Astrocyte (in vitro differentiated cells and primary cell): ENCODE measurements at regions not wholly inside any gene's neighbourhood (a gene's known extent, or its start where the extent isn't known, plus 50 kb on each side); places are given as distances from the start of the nearest gene placed in this dataset.

Source experiments
- DNase-seq: peaks from one replicate; pipeline ENCODE4 v3.0.0-alpha.2; 2010; ENCODE audit warnings: low read depth
- FAIRE-seq: peaks from 2 replicates; lab custom pipeline; 2011; peaks lifted over from hg19 to GRCh38; lab: Jason Lieb, UNC
- H2AFZ ChIP-seq: 2 replicates; pipeline ENCODE4 v1.6.0; 2012; ENCODE audit warnings: low read depth, low read length, inconsistent platforms
- H3K27ac ChIP-seq: 2 replicates; pipeline ENCODE4 v1.5.1; 2011; ENCODE audit warnings: low read depth, low read length, inconsistent platforms
- H3K27me3 ChIP-seq: 2 replicates; pipeline ENCODE4 v1.6.0; 2011; ENCODE audit warnings: low read length, inconsistent platforms; ENCODE audit not compliant: insufficient read depth
- H3K36me3 ChIP-seq: 2 replicates; pipeline ENCODE4 v1.5.1; 2011; ENCODE audit warnings: low read length, inconsistent platforms; ENCODE audit not compliant: insufficient read depth
- H3K4me1 ChIP-seq: 2 replicates; pipeline ENCODE4 v1.5.1; 2011; ENCODE audit warnings: low read length, inconsistent platforms; ENCODE audit not compliant: insufficient read depth
- H3K4me2 ChIP-seq: 2 replicates; pipeline ENCODE4 v1.6.0; 2012; ENCODE audit warnings: low read length, inconsistent platforms
- H3K4me3 ChIP-seq: 2 replicates; pipeline ENCODE4 v1.5.1; 2011; ENCODE audit warnings: low read depth, mild to moderate bottlenecking, low read length, inconsistent platforms; ENCODE audit not compliant: insufficient read depth
- H3K79me2 ChIP-seq: 2 replicates; pipeline ENCODE4 v1.6.0; 2012; ENCODE audit warnings: mild to moderate bottlenecking, low read length, inconsistent platforms; ENCODE audit not compliant: insufficient read depth
- H3K9ac ChIP-seq: 2 replicates; pipeline ENCODE4 v1.6.0; 2012; ENCODE audit warnings: mild to moderate bottlenecking, low read length, inconsistent platforms
- H3K9me3 ChIP-seq: 2 replicates; pipeline ENCODE4 v1.5.1; 2012; ENCODE audit warnings: low read depth, mild to moderate bottlenecking, low read length, inconsistent platforms; ENCODE audit not compliant: insufficient read depth
- H4K20me1 ChIP-seq: 2 replicates; pipeline ENCODE4 v1.6.0; 2012; ENCODE audit warnings: low read length, inconsistent platforms; ENCODE audit not compliant: insufficient read depth
- H3K27ac Mint-ChIP-seq: one replicate; pipeline ENCODE4 v1.8.0; 2021; ENCODE audit warnings: mild to moderate bottlenecking, mixed read lengths; ENCODE audit not compliant: unreplicated experiment
- H3K27me3 Mint-ChIP-seq: one replicate; pipeline ENCODE4 v1.8.0; 2021; ENCODE audit warnings: low read depth, mixed read lengths; ENCODE audit not compliant: unreplicated experiment
- H3K36me3 Mint-ChIP-seq: one replicate; pipeline ENCODE4 v1.8.0; 2021; ENCODE audit warnings: low read depth, mixed read lengths; ENCODE audit not compliant: unreplicated experiment
- H3K4me1 Mint-ChIP-seq: one replicate; pipeline ENCODE4 v1.8.0; 2021; ENCODE audit warnings: low read depth, mixed read lengths; ENCODE audit not compliant: unreplicated experiment
- H3K4me3 Mint-ChIP-seq: one replicate; pipeline ENCODE4 v1.8.0; 2021; ENCODE audit warnings: mild to moderate bottlenecking, moderate library complexity, mixed read lengths; ENCODE audit not compliant: unreplicated experiment
- H3K9me3 Mint-ChIP-seq: one replicate; pipeline ENCODE4 v1.8.0; 2021; ENCODE audit warnings: mild to moderate bottlenecking, mixed read lengths; ENCODE audit not compliant: unreplicated experiment
- CTCF ChIP-seq: IDR thresholded peaks from 2 replicates; pipeline ENCODE4 v1.5.1; 2011; ENCODE audit warnings: low read depth, mild to moderate bottlenecking, inconsistent platforms, low read length, moderate library complexity; ENCODE audit not compliant: insufficient read depth
- EZH2 ChIP-seq: IDR thresholded peaks from 2 replicates; pipeline ENCODE4 v1.6.1; 2012; ENCODE audit warnings: mild to moderate bottlenecking, low read length, inconsistent platforms; ENCODE audit not compliant: insufficient read depth

GRCh38 chr5:162931501-162931900, 505.9 kb upstream of the CCNG1 start:
- Mint-ChIP-seq H3K9me3 (peaks cover 2% of the 10 kb centered on the region), H3K27me3 (no peaks in the 10 kb centered on the region), H3K36me3 (no peaks in the 10 kb centered on the region), H3K4me3 (no peak overlapping the region), H3K4me1 (no peaks in the 10 kb centered on the region), H3K27ac (no peak overlapping the region)
- no peaks in the 10 kb centered on the region for H3K27me3 ChIP-seq
- H4K20me1 ChIP-seq = no peaks in the 10 kb centered on the region
- FAIRE-seq (no peak), DNase-seq (no peak)
- H3K36me3 ChIP-seq = no peaks in the 10 kb centered on the region
- TF ChIP-seq CTCF (no peak), EZH2 (no peak)
- no peak overlapping the region for H3K4me3 ChIP-seq
- no peak overlapping the region for H2AFZ ChIP-seq
- H3K9ac ChIP-seq = no peak overlapping the region
- no peak overlapping the region for H3K27ac ChIP-seq
- no peaks in the 10 kb centered on the region for H3K4me1 ChIP-seq
- H3K9me3 ChIP-seq = peaks cover 5% of the 10 kb centered on the region
- no peak overlapping the region for H3K4me2 ChIP-seq
- no peaks in the 10 kb centered on the region for H3K79me2 ChIP-seq

GRCh38 chr5:162939991-162940390, 497.4 kb upstream of the CCNG1 start:
- H4K20me1 ChIP-seq = no peaks in the 10 kb centered on the region

More at GRCh38 chr5:162939991-162940390, 497.4 kb upstream of the CCNG1 start:
- Histone ChIP-seq H3K4me2 (no peak overlapping the region), H3K27ac (no peak overlapping the region), H3K4me3 (no peak overlapping the region), H3K36me3 (no peaks in the 10 kb centered on the region), H3K9ac (no peak overlapping the region), H3K27me3 (no peaks in the 10 kb centered on the region), H3K79me2 (no peaks in the 10 kb centered on the region), H3K9me3 (peaks cover 5% of the 10 kb centered on the region), H3K4me1 (no peaks in the 10 kb centered on the region), H2AFZ (no peak overlapping the region)
- Mint-ChIP-seq H3K27me3 (no peaks in the 10 kb centered on the region), H3K27ac (no peak overlapping the region), H3K4me3 (no peak overlapping the region), H3K4me1 (no peaks in the 10 kb centered on the region), H3K36me3 (no peaks in the 10 kb centered on the region), H3K9me3 (peaks cover under 1% of the 10 kb centered on the region)
- TF ChIP-seq CTCF = no peak
- no peak for TF ChIP-seq EZH2
- FAIRE-seq (no peak), DNase-seq (no peak)
